ENCODE measurements at regions not wholly inside any gene's neighbourhood (a gene's known extent, or its start where the extent isn't known, plus 50 kb on each side); places are given as distances from the start of the nearest gene placed in this dataset.

GRCh38 chr18:56489893-56490292, 148.5 kb downstream of the TXNL1 start (continued):
- TF ChIP-seq ZNF530 (tag by site-specific recombination; IDR thresholded peaks at IDR 0.05; ENCODE audit: low read depth) = no peak
- no peak for TF ChIP-seq ZSCAN5A (tag by site-specific recombination; IDR thresholded peaks at IDR 0.05)
- TF ChIP-seq ZBTB26 (tag by site-specific recombination; optimal IDR thresholded peaks at IDR 0.05) = no peak
- TF ChIP-seq ZNF214 (tag by site-specific recombination; IDR thresholded peaks at IDR 0.05; ENCODE audit: borderline replicate concordance) = no peak
- no peak for TF ChIP-seq ZNF521 (tag by site-specific recombination; IDR thresholded peaks at IDR 0.05)
- TF ChIP-seq ZNF629 (tag by site-specific recombination; IDR thresholded peaks at IDR 0.05) = no peak

- no peaks in the 10 kb centered on the region for H3K9me3 ChIP-seq (ENCODE audit: control insufficient read depth, insufficient read depth, low read depth, low read length)
- no peaks in the 10 kb centered on the region for H3K36me3 ChIP-seq (ENCODE audit: control insufficient read depth in 2 of 2, insufficient read depth in 1 of 2, low read length in 2 of 2)
- TF ChIP-seq PRDM10 (tag by site-specific recombination; IDR thresholded peaks at IDR 0.05) = no peak
- TF ChIP-seq OSR2 (tag by site-specific recombination; IDR thresholded peaks at IDR 0.05) = no peak
- TF ChIP-seq RBAK (tag by site-specific recombination; IDR thresholded peaks at IDR 0.05) = no peak
- no peak for TF ChIP-seq ZNF692 (tag by site-specific recombination; IDR thresholded peaks at IDR 0.05)
- TF ChIP-seq ZNF449 (tag by site-specific recombination; IDR thresholded peaks at IDR 0.05) = no peak
- TF ChIP-seq SP3 (tag by site-specific recombination; IDR thresholded peaks at IDR 0.05) = no peak
- no peak for TF ChIP-seq ZNF610 (tag by site-specific recombination; IDR thresholded peaks at IDR 0.05; ENCODE audit: borderline replicate concordance)
- no peak for TF ChIP-seq SETDB1 (IDR thresholded peaks at IDR 0.05; ENCODE audit: insufficient read length, low read length)
- TF ChIP-seq ZNF394 (tag by site-specific recombination; IDR thresholded peaks at IDR 0.05; ENCODE audit: borderline replicate concordance) = no peak
- no peak for TF ChIP-seq ZNF324 (tag by site-specific recombination; IDR thresholded peaks at IDR 0.05)
- no peak for TF ChIP-seq ATF2 (tag by site-specific recombination; IDR thresholded peaks at IDR 0.05; ENCODE audit: low read depth)
- no peak for TF ChIP-seq PRDM1 (tag by site-specific recombination; IDR thresholded peaks at IDR 0.05)
- no peak for TF ChIP-seq ZNF341 (tag by site-specific recombination; IDR thresholded peaks at IDR 0.05; ENCODE audit: low read depth)
- no peak for TF ChIP-seq ZNF138 (tag by site-specific recombination; IDR thresholded peaks at IDR 0.05; ENCODE audit: borderline replicate concordance)
- TF ChIP-seq AEBP2 (tag by site-specific recombination; IDR thresholded peaks at IDR 0.05; ENCODE audit: borderline replicate concordance) = no peak
- no peak for TF ChIP-seq ZNF366 (tag by site-specific recombination; conservative IDR thresholded peaks at IDR 0.05)
- TF ChIP-seq ZNF701 (tag by site-specific recombination; IDR thresholded peaks at IDR 0.05) = no peak
- no peak for TF ChIP-seq ZNF16 (tag by site-specific recombination; IDR thresholded peaks at IDR 0.05; ENCODE audit: low read depth)
- ChIA-PET CTCF (no interaction called here), POLR2A (no interaction called here)
- H3K27ac ChIP-seq (ENCODE audit: extremely low read depth, low read depth, low read length) = no peak overlapping the region
- H3K4me1 ChIP-seq (ENCODE audit: control insufficient read depth, insufficient read depth, low read length) = no peaks in the 10 kb centered on the region
- no peak overlapping the region for H3K4me3 ChIP-seq (ENCODE audit: low read depth, low read length)
Observed at GRCh38 chr18:56488739-56489138, 149.7 kb downstream of the TXNL1 start.
